Esophagus muscularis mucosa (tissue), 4 donors: ENCODE measurements at regions not wholly inside any gene's neighbourhood (a gene's known extent, or its start where the extent isn't known, plus 50 kb on each side); places are given as distances from the start of the nearest gene placed in this dataset.
"Not testable (repeated sequence)": the region's sequence is repeated elsewhere in the genome, so short reads cannot be mapped to it uniquely, and the experiment has no call there.

ENCODE experiments used
- DNase-seq: peaks from one replicate; pipeline ENCODE4 v3.0.0-alpha.2; 2017; ENCODE audit errors: extremely low spot score
- H3K27ac ChIP-seq, 4 donors: fragments of 200-600 bp; sonication (generic); replicated peaks in 1 of 4; 1 replicate in 3 of 4; 2 replicates in 1 of 4; pipeline ENCODE4 v1.5.1; 2016 to 2019; ENCODE audit warnings: mild to moderate bottlenecking in 1 of 4
- H3K27me3 ChIP-seq, 4 donors: fragments of 200-600 bp; sonication (generic); one replicate each; pipeline versions ENCODE4 v1.5.1 to v1.6.0; 2016 to 2019
- H3K36me3 ChIP-seq, 4 donors: fragments of 200-600 bp; sonication (generic); one replicate each; pipeline ENCODE4 v1.5.1; 2016 to 2019
- H3K4me1 ChIP-seq, 4 donors: fragments of 200-600 bp; sonication (generic); one replicate each; pipeline ENCODE4 v1.5.1; 2016 to 2019
- H3K4me3 ChIP-seq, 4 donors: fragments of 200-600 bp; sonication (generic); 1 replicate in 2 of 4; 2 replicates in 2 of 4; pipeline ENCODE4 v1.5.1; 2016 to 2019; ENCODE audit warnings: mild to moderate bottlenecking in 4 of 4, moderate library complexity in 1 of 4
- H3K9me3 ChIP-seq, 4 donors: fragments of 200-600 bp; sonication (generic); 1 replicate in 3 of 4; 2 replicates in 1 of 4; pipeline ENCODE4 v1.5.1; 2016 to 2019
- EP300 ChIP-seq: sonication (generic); formaldehyde crosslinking; IDR thresholded peaks from one replicate; pipeline ENCODE4 v1.6.1; 2017; ENCODE audit warnings: antibody characterized with exemption
- POLR2A ChIP-seq: fragments of 450-650 bp; IDR thresholded peaks from one replicate; pipeline ENCODE4 v1.6.1; 2017; ENCODE audit warnings: antibody characterized with exemption, moderate library complexity, mild to moderate bottlenecking, low read depth
- POLR2AphosphoS5 ChIP-seq, 2 donors: sonication (generic); formaldehyde crosslinking; IDR thresholded peaks; one replicate each; pipeline ENCODE4 v1.6.1; 2017; ENCODE audit warnings: antibody characterized with exemption in 2 of 2
- WGBS: methylation state at CpG from one replicate; pipeline ENCODE4 v1.1.5; 2018; 5-methylcytosine and 5-hydroxymethylcytosine counted together
- intact Hi-C: fragments of 100-400 bp; cut with DNase I; formaldehyde crosslinking; loops from one replicate; pipeline ENCODE4 v1.15.1; 2023
- TF ChIP-seq, protein P1 (sequence below), 3 experiments: fragments of 200-600 bp in 2 of 3; fragments of 450-650 bp in 1 of 3; sonication (generic) in 2 of 3; IDR thresholded peaks; one replicate each; pipeline ENCODE4 v1.5.1; 2017 to 2019; ENCODE audit warnings: antibody characterized with exemption in 3 of 3, mild to moderate bottlenecking in 2 of 3, moderate library complexity in 1 of 3

DNA sequence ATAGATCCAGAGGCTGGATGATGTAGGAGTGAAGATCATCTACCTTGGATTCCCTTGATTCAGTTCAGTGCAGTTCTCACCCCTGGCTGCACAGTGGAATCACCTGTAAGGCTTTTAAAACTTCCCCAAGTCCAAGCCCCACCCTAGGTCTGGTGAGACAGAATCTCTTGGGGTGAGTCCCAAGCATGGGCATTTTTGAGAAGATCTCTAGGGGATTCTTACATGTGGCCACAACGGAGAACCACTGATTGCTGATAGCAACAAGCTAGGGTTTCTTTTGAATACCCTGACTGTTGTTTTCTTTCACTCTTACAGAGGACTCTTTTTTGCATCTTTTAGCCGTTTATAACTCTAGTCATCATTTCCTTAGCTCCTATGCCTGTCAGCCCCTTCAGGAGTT, 204.9 kb upstream of the RASGRP1 start:
- DNase-seq, result no peak
- Histone ChIP-seq H3K4me1 (peaks cover 0 to 6% (median 3%) of the 10 kb centered on the region in 4 donors), H3K4me3 (no peak overlapping the region), H3K27ac (no peak overlapping the region), H3K36me3 (no peaks in the 10 kb centered on the region), H3K27me3 (no peaks in the 10 kb centered on the region), H3K9me3 (no peaks in the 10 kb centered on the region)
- intact Hi-C loops, result no loop called here
- TF ChIP-seq POLR2A, result no peak
- TF ChIP-seq, protein P1, sequence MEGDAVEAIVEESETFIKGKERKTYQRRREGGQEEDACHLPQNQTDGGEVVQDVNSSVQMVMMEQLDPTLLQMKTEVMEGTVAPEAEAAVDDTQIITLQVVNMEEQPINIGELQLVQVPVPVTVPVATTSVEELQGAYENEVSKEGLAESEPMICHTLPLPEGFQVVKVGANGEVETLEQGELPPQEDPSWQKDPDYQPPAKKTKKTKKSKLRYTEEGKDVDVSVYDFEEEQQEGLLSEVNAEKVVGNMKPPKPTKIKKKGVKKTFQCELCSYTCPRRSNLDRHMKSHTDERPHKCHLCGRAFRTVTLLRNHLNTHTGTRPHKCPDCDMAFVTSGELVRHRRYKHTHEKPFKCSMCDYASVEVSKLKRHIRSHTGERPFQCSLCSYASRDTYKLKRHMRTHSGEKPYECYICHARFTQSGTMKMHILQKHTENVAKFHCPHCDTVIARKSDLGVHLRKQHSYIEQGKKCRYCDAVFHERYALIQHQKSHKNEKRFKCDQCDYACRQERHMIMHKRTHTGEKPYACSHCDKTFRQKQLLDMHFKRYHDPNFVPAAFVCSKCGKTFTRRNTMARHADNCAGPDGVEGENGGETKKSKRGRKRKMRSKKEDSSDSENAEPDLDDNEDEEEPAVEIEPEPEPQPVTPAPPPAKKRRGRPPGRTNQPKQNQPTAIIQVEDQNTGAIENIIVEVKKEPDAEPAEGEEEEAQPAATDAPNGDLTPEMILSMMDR (IDR thresholded peaks at IDR 0.05), result no peak
- WGBS, result 68% methylated on average over 2 of the region's 2 CpGs

DNA sequence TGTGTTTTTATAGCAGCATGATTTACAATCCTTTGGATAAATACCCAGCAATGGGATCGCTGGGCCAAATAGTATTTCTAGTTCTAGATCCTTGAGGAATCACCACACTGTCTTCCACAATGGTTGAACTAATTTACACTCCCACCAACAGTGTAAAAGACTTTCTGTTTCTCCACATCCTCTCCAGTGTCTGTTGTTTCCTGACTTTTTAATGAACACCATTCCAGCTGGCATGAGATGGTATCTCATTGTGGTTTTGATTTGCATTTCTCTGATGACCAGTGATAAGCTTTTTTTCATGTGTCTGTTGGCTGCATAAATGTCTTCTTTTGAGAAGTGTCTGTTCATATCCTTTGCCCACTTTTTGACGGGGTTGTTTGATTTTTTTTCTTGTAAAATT, 209.5 kb upstream of the RASGRP1 start:
- H3K36me3 ChIP-seq, H3K27me3 ChIP-seq, H3K27ac ChIP-seq, H3K4me3 ChIP-seq, H3K4me1 ChIP-seq, intact Hi-C loops, DNase-seq, H3K9me3 ChIP-seq: not testable (repeated sequence)
- WGBS, result 88% methylated on average over 2 of the region's 2 CpGs

DNA sequence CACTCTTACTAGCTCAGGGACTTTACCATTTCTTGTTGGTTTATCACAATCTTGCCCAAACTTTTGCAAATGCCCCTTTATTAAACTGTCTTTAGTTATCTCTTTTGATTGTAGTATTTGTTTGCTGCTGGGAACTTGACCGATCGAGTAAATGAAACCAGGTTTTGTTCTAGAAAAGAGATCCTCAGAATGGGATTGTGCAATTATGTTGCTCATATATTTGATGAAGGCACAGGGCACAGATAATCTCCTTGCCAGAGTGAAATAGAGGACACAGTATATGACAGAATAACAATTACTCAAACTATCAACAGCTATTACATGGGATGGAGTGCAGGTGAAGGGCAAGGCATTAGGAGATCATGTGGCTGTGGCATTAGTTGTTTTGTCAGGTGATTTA, 216.6 kb upstream of the RASGRP1 start:
- TF ChIP-seq POLR2AphosphoS5 (IDR thresholded peaks at IDR 0.05) (no peak), POLR2A (no peak), EP300 (no peak)
- TF ChIP-seq, protein P1 (IDR thresholded peaks at IDR 0.05), result no peak
- Histone ChIP-seq H3K36me3 (no peaks in the 10 kb centered on the region), H3K4me1 (no peaks in the 10 kb centered on the region), H3K4me3 (no peak overlapping the region), H3K27ac (no peak overlapping the region), H3K9me3 (no peaks in the 10 kb centered on the region), H3K27me3 (no peaks in the 10 kb centered on the region)
- WGBS, result 90% methylated on average over 2 of the region's 2 CpGs
- no peak for DNase-seq
- intact Hi-C loops, result no loop called here

DNA sequence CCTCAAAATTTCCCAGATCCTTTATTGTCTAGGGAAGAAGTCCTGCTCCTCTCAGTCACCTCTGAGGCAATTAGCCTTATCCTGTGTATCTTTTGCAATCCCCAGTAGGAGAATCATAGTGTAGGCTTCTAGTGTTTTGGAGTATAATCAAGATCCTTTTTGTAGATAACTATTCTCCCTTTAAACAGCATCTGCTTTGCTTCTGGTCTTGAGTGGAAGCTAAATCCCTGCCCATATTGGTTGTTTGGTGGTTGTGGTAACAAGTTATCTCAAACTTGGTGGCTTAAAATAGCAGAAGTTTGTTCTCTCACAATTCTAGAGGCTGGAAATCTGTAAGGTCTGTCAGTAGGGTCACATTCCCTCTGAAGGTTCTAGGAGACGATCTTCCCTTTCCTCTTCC, 217.5 kb upstream of the RASGRP1 start:
- intact Hi-C loops, result no loop called here
- 88% methylated on average over 1 of the region's 1 CpG for WGBS

GRCh38 chr15:38788918-38789317, 224.3 kb upstream of the RASGRP1 start:
- Histone ChIP-seq H3K27ac (no peak overlapping the region), H3K27me3 (no peaks in the 10 kb centered on the region), H3K4me3 (no peak overlapping the region), H3K9me3 (no peaks in the 10 kb centered on the region), H3K4me1 (peaks cover 0 to 11% (median 10%) of the 10 kb centered on the region in 4 donors), H3K36me3 (no peaks in the 10 kb centered on the region)
- no peak for DNase-seq
- TF ChIP-seq, protein P1 (IDR thresholded peaks at IDR 0.05), result no peak
- TF ChIP-seq POLR2AphosphoS5 (IDR thresholded peaks at IDR 0.05) (no peak), EP300 (no peak)
- intact Hi-C loops, result no loop called here
- 67% methylated on average over 6 of the region's 6 CpGs for WGBS

More for the DNA sequence above, 217.5 kb upstream of the RASGRP1 start:
- H3K4me1 ChIP-seq, result no peaks in the 10 kb centered on the region
- TF ChIP-seq, protein P1 (IDR thresholded peaks at IDR 0.05), result no peak
- TF ChIP-seq EP300 (no peak), POLR2AphosphoS5 (IDR thresholded peaks at IDR 0.05) (no peak), POLR2A (no peak)
- no peak overlapping the region for H3K27ac ChIP-seq
- no peaks in the 10 kb centered on the region for H3K36me3 ChIP-seq
- H3K27me3 ChIP-seq, result no peaks in the 10 kb centered on the region
- no peaks in the 10 kb centered on the region for H3K9me3 ChIP-seq
- DNase-seq, result no peak
- no peak overlapping the region for H3K4me3 ChIP-seq
